Lower lobe of right lung (tissue), 2 donors: ENCODE measurements at regions not wholly inside any gene's neighbourhood (a gene's known extent, or its start where the extent isn't known, plus 50 kb on each side); places are given as distances from the start of the nearest gene placed in this dataset.

Experiments
- ATAC-seq, 2 donors: fragments of 200-7000 bp; cut with Tn5 transposase; one replicate each; pipeline ENCODE4 v1.9.1; 2020 to 2022; ENCODE audit warnings: mild to moderate bottlenecking in 2 of 2, moderate library complexity in 2 of 2
- DNase-seq: peaks from one replicate; pipeline ENCODE4 v3.0.0-alpha.2; 2020
- H3K27ac ChIP-seq: fragments of 200-600 bp; one replicate; pipeline ENCODE4 v1.8.0; 2022
- H3K27me3 ChIP-seq: fragments of 200-600 bp; one replicate; pipeline ENCODE4 v1.8.0; 2022; ENCODE audit warnings: low read depth
- H3K36me3 ChIP-seq: fragments of 200-600 bp; one replicate; pipeline ENCODE4 v1.8.0; 2022; ENCODE audit warnings: mild to moderate bottlenecking
- H3K4me1 ChIP-seq: fragments of 200-600 bp; one replicate; pipeline ENCODE4 v1.8.0; 2022
- H3K4me3 ChIP-seq: fragments of 200-600 bp; one replicate; pipeline ENCODE4 v1.8.0; 2022; ENCODE audit warnings: mild to moderate bottlenecking
- H3K9me3 ChIP-seq: fragments of 200-600 bp; one replicate; pipeline ENCODE4 v1.8.0; 2022
- intact Hi-C: fragments of 100-400 bp; cut with DNase I; formaldehyde crosslinking; loops from one replicate; pipeline ENCODE4 v1.11.0; 2022
- TF ChIP-seq, protein P1 (sequence below): fragments of 200-600 bp; IDR thresholded peaks from one replicate; pipeline ENCODE4 v1.8.0; 2022; ENCODE audit warnings: antibody characterized with exemption, mild to moderate bottlenecking
- donor health status: DM: no; HTN: yes; CAD: no; lungs with severe emphysema.

DNA sequence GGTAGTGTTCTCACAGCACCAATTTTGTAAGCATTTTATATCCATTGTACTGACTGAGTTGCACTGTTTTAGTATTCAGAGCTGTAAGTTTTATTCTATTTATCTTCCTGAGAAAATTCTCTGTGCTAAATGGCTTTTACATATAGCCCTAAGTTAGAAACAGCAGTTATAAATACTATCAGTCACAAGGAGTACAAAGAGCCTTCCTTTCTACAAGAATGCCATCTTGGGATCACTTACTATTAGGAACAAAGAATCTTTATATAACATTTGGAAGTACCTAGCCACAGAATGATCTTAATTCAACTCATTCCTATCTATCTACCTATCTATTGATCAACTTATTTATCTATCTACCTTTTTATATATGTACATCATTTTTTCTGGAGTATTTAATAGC is 423.9 kb upstream of the RGS18 start:
- DNase-seq (no peak), ATAC-seq (no peak)
- Histone ChIP-seq H3K27me3 (no peaks in the 10 kb centered on the region), H3K4me1 (no peaks in the 10 kb centered on the region), H3K4me3 (no peak overlapping the region), H3K27ac (no peak overlapping the region), H3K36me3 (no peaks in the 10 kb centered on the region), H3K9me3 (no peaks in the 10 kb centered on the region)
- intact Hi-C loops = no loop called here
- TF ChIP-seq, protein P1, sequence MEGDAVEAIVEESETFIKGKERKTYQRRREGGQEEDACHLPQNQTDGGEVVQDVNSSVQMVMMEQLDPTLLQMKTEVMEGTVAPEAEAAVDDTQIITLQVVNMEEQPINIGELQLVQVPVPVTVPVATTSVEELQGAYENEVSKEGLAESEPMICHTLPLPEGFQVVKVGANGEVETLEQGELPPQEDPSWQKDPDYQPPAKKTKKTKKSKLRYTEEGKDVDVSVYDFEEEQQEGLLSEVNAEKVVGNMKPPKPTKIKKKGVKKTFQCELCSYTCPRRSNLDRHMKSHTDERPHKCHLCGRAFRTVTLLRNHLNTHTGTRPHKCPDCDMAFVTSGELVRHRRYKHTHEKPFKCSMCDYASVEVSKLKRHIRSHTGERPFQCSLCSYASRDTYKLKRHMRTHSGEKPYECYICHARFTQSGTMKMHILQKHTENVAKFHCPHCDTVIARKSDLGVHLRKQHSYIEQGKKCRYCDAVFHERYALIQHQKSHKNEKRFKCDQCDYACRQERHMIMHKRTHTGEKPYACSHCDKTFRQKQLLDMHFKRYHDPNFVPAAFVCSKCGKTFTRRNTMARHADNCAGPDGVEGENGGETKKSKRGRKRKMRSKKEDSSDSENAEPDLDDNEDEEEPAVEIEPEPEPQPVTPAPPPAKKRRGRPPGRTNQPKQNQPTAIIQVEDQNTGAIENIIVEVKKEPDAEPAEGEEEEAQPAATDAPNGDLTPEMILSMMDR = no peak

DNA sequence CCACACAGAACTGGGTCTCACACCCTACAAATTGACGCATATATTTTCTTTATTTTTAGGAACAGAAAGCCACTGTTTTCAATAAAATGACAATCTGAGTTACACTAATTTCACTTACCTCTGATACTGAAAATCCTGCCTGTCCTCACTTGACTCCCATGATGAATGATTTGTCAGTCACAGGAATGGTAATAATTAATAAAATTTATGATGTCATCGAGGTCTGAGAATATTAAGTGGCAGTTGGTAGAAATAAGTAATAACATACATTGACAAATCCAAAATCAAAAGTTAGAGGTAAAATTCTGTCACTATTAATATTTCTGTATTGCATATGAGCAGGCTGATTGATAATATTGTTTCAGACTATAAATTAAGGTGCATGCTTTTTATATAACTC is 418.7 kb upstream of the RGS18 start:
- TF ChIP-seq, protein P1 = no peak
- intact Hi-C loops = no loop called here
- no peaks in the 10 kb centered on the region for H3K27me3 ChIP-seq
- ATAC-seq (no peak), DNase-seq (no peak)
- H3K4me1 ChIP-seq = no peaks in the 10 kb centered on the region
- H3K4me3 ChIP-seq = no peak overlapping the region
- H3K36me3 ChIP-seq = no peaks in the 10 kb centered on the region
- no peak overlapping the region for H3K27ac ChIP-seq
- no peaks in the 10 kb centered on the region for H3K9me3 ChIP-seq

DNA sequence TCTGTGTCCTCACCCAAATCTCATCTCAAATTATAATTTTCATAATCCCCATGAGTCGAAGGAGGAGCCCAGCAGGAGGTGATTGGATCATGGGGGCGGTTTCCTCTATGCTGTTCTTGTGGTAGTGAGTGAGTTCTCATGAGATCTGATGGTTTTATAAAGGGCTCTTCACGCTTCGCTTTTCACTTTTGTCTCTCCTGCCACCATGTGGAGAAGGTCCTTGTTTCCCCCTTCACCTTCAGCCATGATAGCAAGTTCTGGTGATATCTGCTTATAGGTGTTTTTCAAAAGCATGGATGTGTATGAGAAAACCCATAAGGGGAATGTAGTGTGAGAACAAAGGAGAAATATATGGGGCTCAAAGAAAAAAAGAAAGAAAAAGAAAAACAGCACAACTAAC is 405.9 kb upstream of the RGS18 start:
- Histone ChIP-seq H3K4me1 (no peaks in the 10 kb centered on the region), H3K9me3 (no peaks in the 10 kb centered on the region), H3K27ac (no peak overlapping the region), H3K4me3 (no peak overlapping the region), H3K27me3 (no peaks in the 10 kb centered on the region), H3K36me3 (no peaks in the 10 kb centered on the region)
- intact Hi-C loops = no loop called here
- ATAC-seq = no peak
- TF ChIP-seq, protein P1 = no peak
- no peak for DNase-seq

DNA sequence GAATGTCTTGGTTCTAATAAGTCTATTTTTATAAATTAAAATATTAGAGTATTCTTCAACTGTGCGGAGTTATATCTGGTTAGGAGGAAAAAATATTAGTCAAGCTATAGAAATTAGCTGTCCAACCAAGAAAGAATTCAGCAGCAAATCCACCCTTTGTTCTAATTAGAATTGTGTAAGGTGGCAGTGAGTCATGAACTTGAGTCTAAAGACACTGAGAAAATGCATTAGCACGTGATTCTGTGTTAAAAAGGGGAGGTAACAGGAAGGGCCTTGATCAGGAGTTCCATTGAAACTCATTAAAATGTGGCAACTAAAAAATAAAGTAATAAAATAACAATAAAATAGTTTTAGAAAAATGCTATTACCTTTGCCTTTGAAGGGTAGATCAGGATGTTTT is 398.2 kb upstream of the RGS18 start:
- ATAC-seq (no peak), DNase-seq (no peak)
- Histone ChIP-seq H3K9me3 (no peaks in the 10 kb centered on the region), H3K4me3 (no peak overlapping the region), H3K27me3 (no peaks in the 10 kb centered on the region), H3K27ac (no peak overlapping the region), H3K4me1 (no peaks in the 10 kb centered on the region), H3K36me3 (no peaks in the 10 kb centered on the region)
- intact Hi-C loops = no loop called here
- TF ChIP-seq, protein P1 = no peak

DNA sequence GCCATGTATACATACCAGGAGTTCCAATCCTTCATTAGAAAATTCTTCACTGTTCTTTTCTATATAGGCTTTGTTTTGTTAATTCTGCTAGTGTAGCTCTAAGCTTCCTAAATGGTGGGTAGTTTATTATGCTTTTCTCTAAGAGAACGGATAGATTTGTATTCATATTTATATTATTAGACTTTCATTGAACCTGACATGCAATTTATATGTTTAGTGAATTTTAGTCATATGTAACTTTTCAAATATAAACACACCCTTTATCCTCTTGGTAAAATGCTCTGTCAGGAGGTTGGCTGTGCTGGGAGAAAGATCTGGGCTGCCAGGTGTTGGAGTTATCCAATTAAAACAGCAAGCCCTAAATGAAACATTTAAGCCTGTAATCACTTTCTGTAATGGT is 369.7 kb upstream of the RGS18 start:
- DNase-seq = no peak
- Histone ChIP-seq H3K4me3 (no peak overlapping the region), H3K36me3 (no peaks in the 10 kb centered on the region), H3K27ac (no peak overlapping the region), H3K27me3 (no peaks in the 10 kb centered on the region), H3K9me3 (no peaks in the 10 kb centered on the region), H3K4me1 (no peaks in the 10 kb centered on the region)
- intact Hi-C loops = no loop called here
- TF ChIP-seq, protein P1 = no peak
- no peak for ATAC-seq

DNA sequence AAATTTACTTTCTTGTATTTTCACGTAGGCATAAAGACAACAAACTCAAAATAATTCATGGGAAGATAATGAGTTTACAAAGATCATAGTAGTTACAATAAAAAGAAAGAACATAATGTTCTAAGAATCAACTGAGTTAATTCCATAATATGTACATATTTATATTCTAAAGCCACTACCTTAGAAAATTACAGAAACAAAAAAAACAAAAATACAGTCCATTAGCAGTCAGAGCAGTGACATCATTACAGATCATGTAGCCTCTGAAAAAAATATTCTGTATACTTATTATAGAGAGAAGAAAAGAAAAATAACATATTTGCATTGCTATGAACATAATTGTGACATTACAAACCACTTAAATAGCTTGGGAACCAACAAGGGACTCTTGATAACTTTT is 360.1 kb upstream of the RGS18 start:
- Histone ChIP-seq H3K27ac (no peak overlapping the region), H3K27me3 (no peaks in the 10 kb centered on the region), H3K9me3 (no peaks in the 10 kb centered on the region), H3K36me3 (no peaks in the 10 kb centered on the region), H3K4me1 (no peaks in the 10 kb centered on the region), H3K4me3 (no peak overlapping the region)
- intact Hi-C loops = no loop called here
- TF ChIP-seq, protein P1 = no peak
- no peak for DNase-seq
- no peak for ATAC-seq
